Glutamatergic neuron (in vitro differentiated cells): ENCODE measurements at regions not wholly inside any gene's neighbourhood (a gene's known extent, or its start where the extent isn't known, plus 50 kb on each side); places are given as distances from the start of the nearest gene placed in this dataset.
A peak's percentile ranks its signal among the peaks of the same experiment; 100 is the strongest.

ENCODE experiments used
- DNase-seq: peaks from one replicate; pipeline ENCODE4 v3.0.0; 2022
- H3K27ac Mint-ChIP-seq: one replicate; pipeline ENCODE4 v1.8.0; 2020; ENCODE audit warnings: mild to moderate bottlenecking, mixed read lengths, inconsistent platforms; ENCODE audit not compliant: unreplicated experiment
- H3K27me3 Mint-ChIP-seq: one replicate; pipeline ENCODE4 v1.8.0; 2020; ENCODE audit warnings: mild to moderate bottlenecking, moderate library complexity, mixed read lengths, inconsistent platforms; ENCODE audit not compliant: unreplicated experiment
- H3K36me3 Mint-ChIP-seq: one replicate; pipeline ENCODE4 v1.8.0; 2020; ENCODE audit warnings: mild to moderate bottlenecking, mixed read lengths, inconsistent platforms; ENCODE audit not compliant: unreplicated experiment
- H3K4me1 Mint-ChIP-seq: one replicate; pipeline ENCODE4 v1.8.0; 2020; ENCODE audit warnings: mild to moderate bottlenecking, low read depth, mixed read lengths, inconsistent platforms; ENCODE audit not compliant: unreplicated experiment
- H3K4me3 Mint-ChIP-seq: one replicate; pipeline ENCODE4 v1.8.0; 2020; ENCODE audit warnings: mild to moderate bottlenecking, mixed read lengths, inconsistent platforms; ENCODE audit not compliant: unreplicated experiment
- H3K9me3 Mint-ChIP-seq: one replicate; pipeline ENCODE4 v1.8.0; 2020; ENCODE audit warnings: mild to moderate bottlenecking, moderate library complexity, mixed read lengths, inconsistent platforms; ENCODE audit not compliant: unreplicated experiment
- TF ChIP-seq, protein P1 (sequence below): fragments of 200-600 bp; sonication (generic); IDR thresholded peaks from one replicate; pipeline ENCODE4 v1.5.0; 2021; ENCODE audit not compliant: partially characterized antibody, unreplicated experiment

DNA sequence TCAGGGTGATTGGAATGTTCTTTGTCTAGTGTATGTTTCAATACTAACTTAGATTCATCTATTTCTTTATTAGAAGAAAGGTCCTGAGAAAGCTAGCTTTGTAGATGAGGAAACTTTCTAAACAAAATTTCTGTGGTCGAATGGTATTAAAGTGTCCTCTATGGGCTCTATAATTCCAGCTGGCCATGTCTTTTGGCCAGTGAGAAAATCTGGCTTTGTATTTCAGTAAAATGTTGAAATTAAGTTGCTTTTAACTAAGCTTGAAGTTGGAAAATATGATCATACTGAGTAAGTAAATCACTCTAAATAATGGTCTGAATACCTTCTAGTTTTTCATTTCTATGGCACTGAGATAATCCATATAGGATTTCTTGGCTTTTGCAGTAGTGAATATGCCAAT, 148.8 kb downstream of the RDH14 start:
- no peaks in the 10 kb centered on the region for H3K36me3 Mint-ChIP-seq
- H3K9me3 Mint-ChIP-seq, result no peaks in the 10 kb centered on the region
- no peaks in the 10 kb centered on the region for H3K4me1 Mint-ChIP-seq
- H3K4me3 Mint-ChIP-seq, result no peak overlapping the region
- H3K27me3 Mint-ChIP-seq, result peaks cover 2% of the 10 kb centered on the region
- TF ChIP-seq, protein P1, sequence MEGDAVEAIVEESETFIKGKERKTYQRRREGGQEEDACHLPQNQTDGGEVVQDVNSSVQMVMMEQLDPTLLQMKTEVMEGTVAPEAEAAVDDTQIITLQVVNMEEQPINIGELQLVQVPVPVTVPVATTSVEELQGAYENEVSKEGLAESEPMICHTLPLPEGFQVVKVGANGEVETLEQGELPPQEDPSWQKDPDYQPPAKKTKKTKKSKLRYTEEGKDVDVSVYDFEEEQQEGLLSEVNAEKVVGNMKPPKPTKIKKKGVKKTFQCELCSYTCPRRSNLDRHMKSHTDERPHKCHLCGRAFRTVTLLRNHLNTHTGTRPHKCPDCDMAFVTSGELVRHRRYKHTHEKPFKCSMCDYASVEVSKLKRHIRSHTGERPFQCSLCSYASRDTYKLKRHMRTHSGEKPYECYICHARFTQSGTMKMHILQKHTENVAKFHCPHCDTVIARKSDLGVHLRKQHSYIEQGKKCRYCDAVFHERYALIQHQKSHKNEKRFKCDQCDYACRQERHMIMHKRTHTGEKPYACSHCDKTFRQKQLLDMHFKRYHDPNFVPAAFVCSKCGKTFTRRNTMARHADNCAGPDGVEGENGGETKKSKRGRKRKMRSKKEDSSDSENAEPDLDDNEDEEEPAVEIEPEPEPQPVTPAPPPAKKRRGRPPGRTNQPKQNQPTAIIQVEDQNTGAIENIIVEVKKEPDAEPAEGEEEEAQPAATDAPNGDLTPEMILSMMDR, result no peak
- no peak for DNase-seq
- H3K27ac Mint-ChIP-seq, result no peak overlapping the region

DNA sequence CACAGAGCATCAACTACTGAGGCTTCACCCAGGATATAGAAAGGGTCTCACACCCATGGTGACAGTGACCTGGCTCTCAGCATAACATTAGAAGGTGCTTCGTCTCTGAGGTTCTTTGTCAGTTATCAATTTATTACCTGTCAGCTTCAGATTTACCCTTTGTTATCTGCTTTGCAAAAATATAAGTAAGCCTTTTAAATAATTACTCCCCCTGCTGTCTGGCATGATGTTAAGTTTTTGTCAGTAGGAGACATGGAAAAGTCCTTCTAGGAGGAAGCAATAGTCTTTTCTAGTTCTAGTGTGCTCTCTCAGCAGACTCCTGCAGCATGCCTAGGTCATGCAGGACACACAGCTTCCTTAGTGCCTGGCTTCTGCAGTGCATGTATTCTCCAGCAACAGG, 149.9 kb downstream of the RDH14 start:
- no peak overlapping the region for H3K4me3 Mint-ChIP-seq
- no peak for DNase-seq
- TF ChIP-seq, protein P1, result no peak
- H3K9me3 Mint-ChIP-seq, result no peaks in the 10 kb centered on the region
- no peaks in the 10 kb centered on the region for H3K4me1 Mint-ChIP-seq
- H3K27ac Mint-ChIP-seq, result no peak overlapping the region
- peaks cover 2% of the 10 kb centered on the region for H3K27me3 Mint-ChIP-seq
- H3K36me3 Mint-ChIP-seq, result no peaks in the 10 kb centered on the region

DNA sequence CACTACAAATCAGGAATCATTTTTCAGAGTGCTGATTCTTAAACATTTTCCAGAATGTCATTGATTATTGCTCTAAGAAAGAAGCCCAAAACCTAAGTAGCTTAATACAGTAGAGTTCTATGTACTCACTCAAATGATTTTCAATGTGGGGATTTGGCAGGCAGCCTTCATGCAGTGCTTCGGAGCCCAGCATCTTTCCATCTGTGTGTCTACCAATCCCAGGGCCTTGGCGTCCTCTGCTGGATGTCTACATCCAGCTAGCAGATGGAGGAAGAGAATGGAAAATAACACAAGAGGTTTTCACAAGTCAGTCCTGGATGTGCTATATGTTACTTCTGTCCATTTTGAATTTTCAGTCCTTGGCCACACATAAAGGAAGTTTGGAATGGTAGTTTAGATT, 151.8 kb downstream of the RDH14 start:
- Mint-ChIP-seq H3K9me3 (no peaks in the 10 kb centered on the region), H3K36me3 (no peaks in the 10 kb centered on the region), H3K27ac (no peak overlapping the region), H3K27me3 (peaks cover 2% of the 10 kb centered on the region), H3K4me1 (no peaks in the 10 kb centered on the region), H3K4me3 (no peak overlapping the region)
- TF ChIP-seq, protein P1, result no peak
- no peak for DNase-seq

DNA sequence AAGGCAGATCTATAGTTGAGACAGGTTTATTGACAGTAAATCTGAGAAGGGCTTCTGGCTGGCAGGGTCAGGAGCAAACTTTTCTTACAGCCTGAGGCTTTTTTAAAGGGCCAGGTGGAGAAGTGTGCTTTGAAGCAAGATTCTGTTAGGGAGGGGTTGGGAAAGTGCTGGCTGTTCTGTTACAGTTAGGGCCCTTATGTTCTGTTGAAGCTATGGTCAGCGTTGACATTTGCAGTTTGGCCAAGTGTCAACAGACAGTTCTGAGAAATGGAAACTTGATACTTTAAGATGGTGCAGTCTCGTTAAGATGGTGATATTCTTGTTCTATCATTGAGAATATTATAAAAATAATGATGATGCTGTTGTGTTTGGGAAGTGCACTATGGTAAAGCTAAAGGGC, 154.2 kb downstream of the RDH14 start:
- peaks cover 2% of the 10 kb centered on the region for H3K27me3 Mint-ChIP-seq
- no peak overlapping the region for H3K4me3 Mint-ChIP-seq
- TF ChIP-seq, protein P1, result no peak
- no peaks in the 10 kb centered on the region for H3K36me3 Mint-ChIP-seq
- H3K27ac Mint-ChIP-seq, result no peak overlapping the region
- no peaks in the 10 kb centered on the region for H3K9me3 Mint-ChIP-seq
- no peaks in the 10 kb centered on the region for H3K4me1 Mint-ChIP-seq
- DNase-seq, result no peak

DNA sequence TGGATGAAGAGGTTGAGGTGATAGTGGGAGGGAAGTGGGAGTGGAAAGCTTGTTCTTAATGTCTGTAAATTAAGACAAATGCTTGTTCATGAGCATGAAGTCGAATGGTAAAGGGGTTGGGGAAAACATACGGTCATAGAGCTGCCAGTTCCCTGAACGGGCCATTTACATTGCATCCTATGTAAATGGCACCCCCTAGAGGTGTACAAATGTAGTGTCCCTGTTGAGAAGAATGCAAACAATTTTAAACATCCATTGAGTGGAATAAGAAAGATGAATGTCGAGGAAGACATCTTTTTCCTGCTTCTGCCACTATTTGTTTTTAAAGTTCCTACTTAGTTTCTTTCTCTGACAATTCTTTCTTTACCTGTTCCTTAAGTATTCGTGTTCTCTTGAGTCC, 155.7 kb downstream of the RDH14 start:
- H3K27ac Mint-ChIP-seq, result no peak overlapping the region
- no peak overlapping the region for H3K4me3 Mint-ChIP-seq
- peaks cover 2% of the 10 kb centered on the region for H3K27me3 Mint-ChIP-seq
- H3K9me3 Mint-ChIP-seq, result no peaks in the 10 kb centered on the region
- DNase-seq, result no peak
- H3K36me3 Mint-ChIP-seq, result no peaks in the 10 kb centered on the region
- no peaks in the 10 kb centered on the region for H3K4me1 Mint-ChIP-seq
- TF ChIP-seq, protein P1, result peak; percentile 77
